Ovary (tissue), 7 donors: ENCODE measurements at regions not wholly inside any gene's neighbourhood (a gene's known extent, or its start where the extent isn't known, plus 50 kb on each side); places are given as distances from the start of the nearest gene placed in this dataset.

Source experiments
- DNase-seq, 5 donors: peaks; one replicate each; pipeline ENCODE4 v3.0.0-alpha.2; 2019 to 2020
- H3K27ac ChIP-seq, 2 donors: fragments of 200-600 bp; one replicate each; pipeline versions ENCODE4 v1.5.1 to v1.8.0; 2019 to 2022
- H3K27me3 ChIP-seq: fragments of 200-600 bp; one replicate; pipeline ENCODE4 v1.8.0; 2022
- H3K36me3 ChIP-seq: fragments of 200-600 bp; sonication (generic); one replicate; pipeline ENCODE4 v1.5.1; 2019
- H3K4me1 ChIP-seq: one replicate; pipeline ENCODE4 v1.8.1; 2013; ENCODE audit warnings: mild to moderate bottlenecking, moderate library complexity; ENCODE audit not compliant: insufficient read depth
- H3K4me3 ChIP-seq: fragments of 200-600 bp; sonication (generic); one replicate; pipeline ENCODE4 v1.5.1; 2017
- H3K9me3 ChIP-seq, 2 donors: fragments of 200-600 bp in 1 of 2; sonication (generic) in 1 of 2; one replicate each; pipeline versions ENCODE4 v1.5.1 to v1.8.1; 2013 to 2019; ENCODE audit warnings: mild to moderate bottlenecking in 1 of 2, moderate library complexity in 1 of 2
- CTCF ChIP-seq, 3 donors: fragments of 450-650 bp in 2 of 3; fragments of 200-600 bp in 1 of 3; IDR thresholded peaks; one replicate each; pipeline versions ENCODE4 v1.5.1 to v1.8.0; 2016 to 2022; ENCODE audit warnings: antibody characterized with exemption in 3 of 3, mild to moderate bottlenecking in 1 of 3
- EP300 ChIP-seq: sonication (generic); formaldehyde crosslinking; IDR thresholded peaks from one replicate; pipeline ENCODE4 v1.6.1; 2017; ENCODE audit warnings: antibody characterized with exemption
- POLR2A ChIP-seq: fragments of 450-650 bp; IDR thresholded peaks from one replicate; pipeline ENCODE4 v1.6.1; 2017; ENCODE audit warnings: antibody characterized with exemption, mild to moderate bottlenecking, moderate library complexity
- WGBS, 3 donors: extraction: QIAGEN DNeasy Blood & Tissue Kit in 1 of 3; methylation state at CpG; one replicate each; pipeline versions ENCODE4 v1.1.5 to v1.1.7; 2013 to 2017; 5-methylcytosine and 5-hydroxymethylcytosine counted together
- intact Hi-C, 4 donors: fragments of 100-400 bp; cut with DNase I; formaldehyde crosslinking; loops; one replicate each; pipeline versions ENCODE4 v1.11.0 to v1.15.1; 2022 to 2023
- donor health status: DM: no; HTN: no; CAD: no; lungs with moderate emphysema.
- donor health status: DM: no; HTN: no; CAD: no.
- donor health status: Bipolar disorder and iron deficiency.
- donor health status: DM: no; HTN: no; CAD: no.
- donor health status: DM: yes; HTN: yes; CAD: no.

GRCh38 chr13:82636119-82636518 lies 1246.2 kb downstream of the SLITRK1 start:
- no peaks in the 10 kb centered on the region for H3K4me1 ChIP-seq
- H3K4me3 ChIP-seq, result no peak overlapping the region
- TF ChIP-seq POLR2A (no peak), CTCF (IDR thresholded peaks at IDR 0.05) (no peak), EP300 (no peak)
- DNase-seq, result no peak
- no peaks in the 10 kb centered on the region for H3K36me3 ChIP-seq
- H3K27me3 ChIP-seq, result no peaks in the 10 kb centered on the region
- 42 to 83% (median 61%) methylated on average over 1 of the region's 1 CpG for WGBS, 3 donors
- intact Hi-C loops, result no loop called here
- no peaks in the 10 kb centered on the region for H3K9me3 ChIP-seq
- H3K27ac ChIP-seq, result no peak overlapping the region

- H3K9me3 ChIP-seq, result no peaks in the 10 kb centered on the region
- no peak overlapping the region for H3K4me3 ChIP-seq
- no peaks in the 10 kb centered on the region for H3K36me3 ChIP-seq
- no peaks in the 10 kb centered on the region for H3K27me3 ChIP-seq
- WGBS, 3 donors, result 76 to 82% (median 80%) methylated on average over 2 of the region's 2 CpGs
- DNase-seq, result no peak
- no peak overlapping the region for H3K27ac ChIP-seq
- TF ChIP-seq POLR2A (no peak), EP300 (no peak), CTCF (IDR thresholded peaks at IDR 0.05) (no peak)
- H3K4me1 ChIP-seq, result no peaks in the 10 kb centered on the region
- intact Hi-C loops, result no loop called here
These were observed 1247.3 kb downstream of the SLITRK1 start for GRCh38 chr13:82634946-82635345.

- WGBS, 3 donors, result 15 to 46% (median 17%) methylated on average over 1 of the region's 1 CpG
- Histone ChIP-seq H3K4me3 (no peak overlapping the region), H3K9me3 (no peaks in the 10 kb centered on the region), H3K27me3 (no peaks in the 10 kb centered on the region), H3K4me1 (no peaks in the 10 kb centered on the region), H3K27ac (no peak overlapping the region), H3K36me3 (no peaks in the 10 kb centered on the region)
- intact Hi-C loops, result no loop called here
- DNase-seq, result no peak
- TF ChIP-seq EP300 (no peak), CTCF (IDR thresholded peaks at IDR 0.05) (no peak), POLR2A (no peak)
These were observed 1255.1 kb downstream of the SLITRK1 start for GRCh38 chr13:82627183-82627582.

GRCh38 chr13:82625717-82626116 lies 1256.6 kb downstream of the SLITRK1 start:
- intact Hi-C loops, result no loop called here
- H3K9me3 ChIP-seq, result no peaks in the 10 kb centered on the region
- no peaks in the 10 kb centered on the region for H3K27me3 ChIP-seq
- 44 to 61% (median 50%) methylated on average over 3 of the region's 3 CpGs for WGBS, 3 donors
- no peaks in the 10 kb centered on the region for H3K36me3 ChIP-seq
- no peak for TF ChIP-seq POLR2A
- no peak for TF ChIP-seq CTCF (IDR thresholded peaks at IDR 0.05)
- no peak for TF ChIP-seq EP300
- no peak overlapping the region for H3K27ac ChIP-seq
- no peak for DNase-seq
- H3K4me3 ChIP-seq, result no peak overlapping the region
- H3K4me1 ChIP-seq, result no peaks in the 10 kb centered on the region

- no peak for DNase-seq
- no peaks in the 10 kb centered on the region for H3K27me3 ChIP-seq
- no peaks in the 10 kb centered on the region for H3K4me1 ChIP-seq
- H3K36me3 ChIP-seq, result no peaks in the 10 kb centered on the region
- intact Hi-C loops, result no loop called here
- H3K9me3 ChIP-seq, result no peaks in the 10 kb centered on the region
- TF ChIP-seq POLR2A, result no peak
- no peak for TF ChIP-seq CTCF (IDR thresholded peaks at IDR 0.05)
- TF ChIP-seq EP300, result no peak
- WGBS, 3 donors, result 26 to 49% (median 34%) methylated on average over 1 of the region's 1 CpG
- no peak overlapping the region for H3K27ac ChIP-seq
- H3K4me3 ChIP-seq, result no peak overlapping the region
These were observed 1267.2 kb downstream of the SLITRK1 start for GRCh38 chr13:82615043-82615442.
